ENCODE measurements at regions not wholly inside any gene's neighbourhood (a gene's known extent, or its start where the extent isn't known, plus 50 kb on each side); places are given as distances from the start of the nearest gene placed in this dataset.

DNA sequence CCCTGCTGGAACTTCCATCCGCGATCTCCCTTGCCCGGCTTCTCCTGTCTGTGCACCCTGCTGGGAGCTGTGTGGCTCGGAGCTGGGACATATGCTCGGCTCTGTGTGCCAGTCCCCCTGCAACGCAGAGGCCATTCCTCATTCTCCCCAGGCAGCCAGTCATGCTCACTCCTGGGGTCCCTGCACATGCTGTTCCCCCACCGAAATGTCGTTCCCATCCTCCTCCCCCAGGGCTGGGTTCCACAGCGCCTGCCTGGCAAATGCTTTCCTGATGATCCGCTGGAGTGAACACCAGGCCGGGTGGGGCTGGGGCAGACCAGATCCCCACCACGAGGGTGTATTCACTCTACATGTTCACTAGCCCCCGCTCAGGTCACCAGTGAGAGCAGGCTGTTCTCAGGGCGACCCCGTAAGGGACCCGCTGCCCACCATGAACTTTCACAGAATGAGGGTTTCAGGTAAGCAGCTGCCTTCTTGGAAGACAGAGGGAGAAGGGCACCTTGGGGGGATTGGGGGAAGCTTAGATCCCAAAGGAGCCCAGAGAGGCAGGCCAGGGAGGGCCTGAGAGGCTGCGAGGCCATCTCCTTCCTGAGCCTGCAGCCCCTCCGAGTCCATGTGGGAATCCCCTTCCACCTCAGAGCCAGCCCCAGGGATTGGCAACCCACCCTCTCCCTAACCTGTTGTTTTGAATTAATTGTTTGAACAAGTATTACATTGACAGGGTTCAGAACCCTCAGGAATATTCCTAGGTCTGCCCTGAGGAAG lies 88.7 kb upstream of the IQSEC1 start:
- no peak overlapping the region for H3K4me3 ChIP-seq (replicated peaks in 1 of 2; ENCODE audit: low read depth in 2 of 2, low read length in 2 of 2)
- TF ChIP-seq CTCF (IDR thresholded peaks at IDR 0.05; ENCODE audit: low read depth, low read length) = no peak
- DNase-seq (ENCODE audit: low read depth in 2 of 2) = no peak

GRCh38 chr3:13161021-13161759 lies 88.0 kb upstream of the IQSEC1 start:
- no peak overlapping the region for H3K4me3 ChIP-seq (replicated peaks in 1 of 2; ENCODE audit: low read depth in 2 of 2, low read length in 2 of 2)
- DNase-seq (ENCODE audit: low read depth in 2 of 2) = no peak
- TF ChIP-seq CTCF (IDR thresholded peaks at IDR 0.05; ENCODE audit: low read depth, low read length) = no peak

DNA sequence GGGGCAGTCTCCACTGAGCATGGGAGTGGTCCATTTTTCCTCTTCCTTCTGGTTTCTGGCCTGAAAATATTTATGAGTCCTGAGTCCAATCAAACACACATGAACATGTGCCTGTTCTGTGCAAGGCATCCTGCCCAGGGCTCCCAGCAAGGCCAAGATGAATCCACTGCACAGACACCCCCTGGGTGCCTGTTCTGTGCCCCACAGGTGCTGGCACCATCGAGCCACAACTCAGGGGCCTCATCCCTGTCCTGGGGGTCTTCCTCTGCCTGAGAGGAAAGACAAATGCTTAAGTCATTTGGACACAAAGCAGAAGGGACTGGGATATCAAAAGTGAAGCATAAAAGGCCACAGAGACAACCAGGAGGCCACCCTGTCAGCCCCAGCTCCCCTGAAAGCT lies 87.4 kb upstream of the IQSEC1 start:
- no peak for TF ChIP-seq CTCF (IDR thresholded peaks at IDR 0.05; ENCODE audit: low read depth, low read length)
- H3K4me3 ChIP-seq (replicated peaks in 1 of 2; ENCODE audit: low read depth in 2 of 2, low read length in 2 of 2) = no peak overlapping the region
- DNase-seq (ENCODE audit: low read depth in 2 of 2) = no peak

- no peak overlapping the region for H3K4me3 ChIP-seq (replicated peaks in 1 of 2; ENCODE audit: low read depth in 2 of 2, low read length in 2 of 2)
- TF ChIP-seq CTCF (IDR thresholded peaks at IDR 0.05; ENCODE audit: low read depth, low read length) = no peak
- no peak for DNase-seq (ENCODE audit: low read depth in 2 of 2)
Observed at GRCh38 chr3:13159890-13160289, 86.7 kb upstream of the IQSEC1 start.

DNA sequence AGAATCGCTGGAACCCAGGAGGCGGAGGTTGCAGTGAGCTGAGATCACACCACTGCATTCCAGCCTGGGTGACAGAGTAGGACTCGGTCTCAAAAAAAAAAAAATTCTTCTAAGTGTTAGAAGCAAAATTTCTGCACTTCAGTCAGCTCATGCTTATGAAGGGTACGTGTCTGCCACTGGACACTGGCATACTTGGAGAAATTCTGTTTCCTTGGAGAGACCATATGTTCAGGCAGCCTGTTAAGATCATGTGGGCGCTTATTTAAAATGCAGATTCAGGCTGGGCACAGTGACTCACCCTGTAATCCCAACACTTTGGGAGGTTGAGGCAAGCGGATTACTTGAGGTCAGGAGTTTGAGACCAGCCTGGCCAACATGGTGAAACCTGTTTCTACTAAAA lies 85.6 kb upstream of the IQSEC1 start:
- no peak for DNase-seq (ENCODE audit: low read depth in 2 of 2)
- H3K4me3 ChIP-seq (replicated peaks in 1 of 2; ENCODE audit: low read depth in 2 of 2, low read length in 2 of 2) = no peak overlapping the region
- no peak for TF ChIP-seq CTCF (IDR thresholded peaks at IDR 0.05; ENCODE audit: low read depth, low read length)

DNA sequence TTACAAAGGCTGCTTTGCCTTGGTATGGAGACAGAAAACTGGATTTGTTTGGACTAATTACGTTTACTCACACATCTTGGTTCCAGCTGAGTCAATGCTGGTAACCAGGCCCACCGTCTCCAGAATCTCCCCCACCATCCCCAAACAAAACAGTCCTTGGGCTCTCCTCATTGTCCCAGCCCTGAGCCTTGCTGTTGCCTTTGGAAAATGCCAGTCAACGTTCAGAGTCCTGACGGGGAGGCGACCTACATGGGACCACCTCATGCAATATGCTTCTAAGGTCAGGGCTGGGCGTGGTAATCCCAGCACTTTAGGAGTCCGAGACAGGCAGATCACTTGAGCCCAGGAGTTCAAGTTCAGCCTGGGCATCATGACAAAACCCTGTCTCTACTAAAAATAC lies 85.2 kb upstream of the IQSEC1 start:
- no peak for DNase-seq (ENCODE audit: low read depth in 2 of 2)
- TF ChIP-seq CTCF (IDR thresholded peaks at IDR 0.05; ENCODE audit: low read depth, low read length) = no peak
- no peak overlapping the region for H3K4me3 ChIP-seq (replicated peaks in 1 of 2; ENCODE audit: low read depth in 2 of 2, low read length in 2 of 2)
